WTC11 (cell line): ENCODE measurements at regions not wholly inside any gene's neighbourhood (a gene's known extent, or its start where the extent isn't known, plus 50 kb on each side); places are given as distances from the start of the nearest gene placed in this dataset.

Experiments used
- CTCF ChIP-seq: fragments of 200-600 bp; IDR thresholded peaks from 2 replicates; pipeline ENCODE4 v1.8.0; 2022; ENCODE audit warnings: antibody characterized with exemption
- FOXJ3 ChIP-seq: sonication (generic); formaldehyde crosslinking; IDR thresholded peaks from 2 replicates; pipeline ENCODE4 v1.9.0; 2021; ENCODE audit warnings: missing genetic modification reagents, mild to moderate bottlenecking, borderline replicate concordance
- JUN ChIP-seq: sonication (generic); formaldehyde crosslinking; IDR thresholded peaks from 2 replicates; pipeline ENCODE4 v1.8.0; 2023; ENCODE audit warnings: mild to moderate bottlenecking, missing genetic modification reagents
- KAT7 ChIP-seq: sonication (generic); formaldehyde crosslinking; IDR thresholded peaks from 2 replicates; pipeline ENCODE4 v1.8.1; 2023; ENCODE audit warnings: missing genetic modification reagents, mild to moderate bottlenecking, borderline replicate concordance
- MYBL2 ChIP-seq: sonication (generic); formaldehyde crosslinking; IDR thresholded peaks from 2 replicates; pipeline ENCODE4 v1.8.1; 2023; ENCODE audit warnings: mild to moderate bottlenecking, moderate library complexity, missing genetic modification reagents
- SP1 ChIP-seq: sonication (generic); formaldehyde crosslinking; conservative IDR thresholded peaks from 2 replicates; pipeline ENCODE4 v1.8.1; 2022; ENCODE audit warnings: missing genetic modification reagents
- STAT6 ChIP-seq: sonication (generic); formaldehyde crosslinking; conservative IDR thresholded peaks from 2 replicates; pipeline ENCODE4 v1.8.1; 2023; ENCODE audit warnings: mild to moderate bottlenecking, low read depth, missing genetic modification reagents, moderate library complexity
- USF2 ChIP-seq: sonication (generic); formaldehyde crosslinking; IDR thresholded peaks from 2 replicates; pipeline ENCODE4 v1.8.1; 2023; ENCODE audit warnings: mild to moderate bottlenecking, missing genetic modification reagents, moderate library complexity
- ZBTB21 ChIP-seq: sonication (generic); formaldehyde crosslinking; IDR thresholded peaks from 2 replicates; pipeline ENCODE4 v1.8.1; 2023; ENCODE audit warnings: mild to moderate bottlenecking, missing genetic modification reagents, borderline replicate concordance

- TF ChIP-seq JUN (CRISPR knock-in tag) (no peak), STAT6 (CRISPR knock-in tag) (no peak), SP1 (CRISPR knock-in tag) (no peak), CTCF (no peak), USF2 (CRISPR knock-in tag) (no peak), MYBL2 (no peak), FOXJ3 (CRISPR knock-in tag) (no peak), ZBTB21 (no peak), KAT7 (CRISPR knock-in tag) (no peak)
Measured at GRCh38 chr3:117135207-117135606, 425.6 kb downstream of the TUSC7 start.
